ENCODE measurements at regions not wholly inside any gene's neighbourhood (a gene's known extent, or its start where the extent isn't known, plus 50 kb on each side); places are given as distances from the start of the nearest gene placed in this dataset.

DNA sequence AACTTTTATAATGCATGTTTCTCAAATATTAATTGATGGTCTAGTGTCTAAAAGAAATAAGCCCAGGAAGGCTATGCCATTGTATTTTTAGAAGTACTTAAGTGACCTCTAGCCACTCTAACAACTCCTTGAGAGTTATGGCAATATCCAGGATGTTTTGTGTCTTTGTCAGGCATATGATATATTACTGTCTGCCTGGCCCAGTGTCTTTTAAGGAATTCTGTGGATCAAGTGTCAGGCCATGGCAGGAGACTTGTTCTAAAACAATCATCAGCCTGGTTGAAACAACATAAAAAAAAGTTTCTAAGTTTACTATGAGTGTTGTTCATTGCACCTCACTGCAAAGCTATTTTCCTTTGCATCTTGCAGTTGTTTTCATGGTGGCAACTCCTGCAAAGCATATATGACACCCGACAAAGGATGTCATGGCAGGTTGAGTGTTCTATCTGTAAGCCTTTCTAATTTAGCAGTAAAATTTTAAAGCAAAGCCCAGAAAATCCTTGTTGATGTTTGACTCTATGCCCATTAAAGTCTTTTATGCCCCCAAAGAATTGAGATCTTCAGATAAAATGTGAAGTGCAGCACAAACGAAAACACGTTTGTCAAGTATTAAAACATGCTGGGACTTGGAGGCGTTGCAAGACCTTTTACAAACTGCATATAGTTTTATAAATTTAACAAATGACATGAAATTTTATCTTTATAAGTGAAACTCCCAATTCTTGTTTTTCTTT lies 89.5 kb upstream of the SLC38A2 start:
- TF ChIP-seq, protein P1, sequence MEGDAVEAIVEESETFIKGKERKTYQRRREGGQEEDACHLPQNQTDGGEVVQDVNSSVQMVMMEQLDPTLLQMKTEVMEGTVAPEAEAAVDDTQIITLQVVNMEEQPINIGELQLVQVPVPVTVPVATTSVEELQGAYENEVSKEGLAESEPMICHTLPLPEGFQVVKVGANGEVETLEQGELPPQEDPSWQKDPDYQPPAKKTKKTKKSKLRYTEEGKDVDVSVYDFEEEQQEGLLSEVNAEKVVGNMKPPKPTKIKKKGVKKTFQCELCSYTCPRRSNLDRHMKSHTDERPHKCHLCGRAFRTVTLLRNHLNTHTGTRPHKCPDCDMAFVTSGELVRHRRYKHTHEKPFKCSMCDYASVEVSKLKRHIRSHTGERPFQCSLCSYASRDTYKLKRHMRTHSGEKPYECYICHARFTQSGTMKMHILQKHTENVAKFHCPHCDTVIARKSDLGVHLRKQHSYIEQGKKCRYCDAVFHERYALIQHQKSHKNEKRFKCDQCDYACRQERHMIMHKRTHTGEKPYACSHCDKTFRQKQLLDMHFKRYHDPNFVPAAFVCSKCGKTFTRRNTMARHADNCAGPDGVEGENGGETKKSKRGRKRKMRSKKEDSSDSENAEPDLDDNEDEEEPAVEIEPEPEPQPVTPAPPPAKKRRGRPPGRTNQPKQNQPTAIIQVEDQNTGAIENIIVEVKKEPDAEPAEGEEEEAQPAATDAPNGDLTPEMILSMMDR (IDR thresholded peaks at IDR 0.05; ENCODE audit: low read length) = no peak
- no peak for TF ChIP-seq EZH2 (IDR thresholded peaks at IDR 0.05; ENCODE audit: borderline replicate concordance, low read length)
